22Rv1 (cell line): ENCODE measurements at regions not wholly inside any gene's neighbourhood (a gene's known extent, or its start where the extent isn't known, plus 50 kb on each side); places are given as distances from the start of the nearest gene placed in this dataset.

Source experiments
- H3K27ac ChIP-seq: fragments of 450-650 bp; 2 replicates; pipeline ENCODE4 v1.5.1; 2017
- ZFX ChIP-seq: fragments of 450-650 bp; IDR thresholded peaks from 2 replicates; pipeline ENCODE4 v1.6.1; 2017; ENCODE audit warnings: antibody characterized with exemption, borderline replicate concordance
- TF ChIP-seq, protein P1 (sequence below): fragments of 450-650 bp; IDR thresholded peaks from 2 replicates; pipeline ENCODE4 v1.5.1; 2017; ENCODE audit warnings: mild to moderate bottlenecking

- H3K27ac ChIP-seq, result peak overlapping the region; percentile 16; the same call in 1 of the 2 replicates
- TF ChIP-seq ZFX, result no peak
- TF ChIP-seq, protein P1, sequence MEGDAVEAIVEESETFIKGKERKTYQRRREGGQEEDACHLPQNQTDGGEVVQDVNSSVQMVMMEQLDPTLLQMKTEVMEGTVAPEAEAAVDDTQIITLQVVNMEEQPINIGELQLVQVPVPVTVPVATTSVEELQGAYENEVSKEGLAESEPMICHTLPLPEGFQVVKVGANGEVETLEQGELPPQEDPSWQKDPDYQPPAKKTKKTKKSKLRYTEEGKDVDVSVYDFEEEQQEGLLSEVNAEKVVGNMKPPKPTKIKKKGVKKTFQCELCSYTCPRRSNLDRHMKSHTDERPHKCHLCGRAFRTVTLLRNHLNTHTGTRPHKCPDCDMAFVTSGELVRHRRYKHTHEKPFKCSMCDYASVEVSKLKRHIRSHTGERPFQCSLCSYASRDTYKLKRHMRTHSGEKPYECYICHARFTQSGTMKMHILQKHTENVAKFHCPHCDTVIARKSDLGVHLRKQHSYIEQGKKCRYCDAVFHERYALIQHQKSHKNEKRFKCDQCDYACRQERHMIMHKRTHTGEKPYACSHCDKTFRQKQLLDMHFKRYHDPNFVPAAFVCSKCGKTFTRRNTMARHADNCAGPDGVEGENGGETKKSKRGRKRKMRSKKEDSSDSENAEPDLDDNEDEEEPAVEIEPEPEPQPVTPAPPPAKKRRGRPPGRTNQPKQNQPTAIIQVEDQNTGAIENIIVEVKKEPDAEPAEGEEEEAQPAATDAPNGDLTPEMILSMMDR, result peak; percentile 49
Observed at GRCh38 chr5:74127381-74128320, 501.7 kb downstream of the ARHGEF28 start.

DNA sequence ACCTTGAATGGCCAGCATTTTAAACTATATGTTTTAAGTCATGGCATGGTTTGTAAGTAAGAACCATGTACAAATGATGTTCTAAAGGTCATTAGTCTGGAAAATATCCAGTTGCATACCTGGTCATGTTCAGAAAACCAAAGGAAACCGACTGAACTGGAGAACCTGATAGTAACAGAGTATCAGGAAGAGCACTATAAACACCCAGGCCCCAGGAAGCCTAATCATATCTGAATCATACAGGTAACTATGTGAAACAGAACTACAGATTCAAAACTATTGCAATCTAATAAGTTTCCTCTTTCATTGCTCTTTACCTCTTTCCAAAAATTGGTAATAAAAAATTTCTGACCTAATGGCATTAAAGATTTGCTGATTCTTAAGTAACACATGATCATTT, 500.3 kb downstream of the ARHGEF28 start:
- TF ChIP-seq ZFX, result no peak
- TF ChIP-seq, protein P1, result no peak
- H3K27ac ChIP-seq, result no peak overlapping the region

DNA sequence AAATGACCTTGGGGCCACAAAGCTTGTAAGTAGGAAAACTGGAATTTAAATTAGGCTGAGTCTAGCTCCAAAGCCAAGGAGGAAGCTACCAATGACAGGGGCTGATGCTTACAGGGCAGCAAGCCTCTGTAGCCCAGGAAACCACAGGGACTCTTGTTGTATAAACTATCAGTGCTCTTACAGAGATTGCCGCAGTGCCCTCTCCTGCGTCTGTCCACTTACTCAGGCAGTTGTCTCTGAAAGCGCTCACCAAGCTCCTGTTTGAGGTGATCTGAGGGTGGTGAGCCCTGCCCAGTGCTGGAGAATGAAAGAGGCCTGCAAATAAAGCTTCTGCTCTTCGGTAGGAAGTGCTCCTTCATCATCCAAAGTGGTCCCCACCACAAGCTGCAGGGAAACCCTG, 498.8 kb downstream of the ARHGEF28 start:
- no peak overlapping the region for H3K27ac ChIP-seq
- no peak for TF ChIP-seq ZFX
- TF ChIP-seq, protein P1, result no peak

DNA sequence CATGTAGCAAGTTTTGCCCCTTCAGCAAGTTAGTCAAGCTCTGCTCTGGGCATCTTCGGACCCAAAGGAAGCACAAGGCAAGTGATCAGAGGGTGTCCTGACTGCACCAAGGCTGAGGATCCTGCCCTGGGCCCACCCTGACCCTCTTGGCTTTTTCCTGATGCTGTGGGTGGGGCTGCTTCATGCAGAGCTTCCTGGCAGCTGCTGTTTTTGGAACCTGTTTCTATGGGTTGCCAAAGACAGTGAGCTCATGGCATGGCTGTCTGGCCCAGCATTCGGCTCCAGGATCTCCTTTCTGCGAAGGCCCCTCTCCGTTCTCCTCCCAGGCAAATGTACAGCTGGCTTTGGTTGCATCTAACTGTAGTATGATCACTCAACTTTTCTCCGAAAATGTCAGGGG, 497.9 kb downstream of the ARHGEF28 start:
- TF ChIP-seq ZFX, result no peak
- TF ChIP-seq, protein P1, result no peak

DNA sequence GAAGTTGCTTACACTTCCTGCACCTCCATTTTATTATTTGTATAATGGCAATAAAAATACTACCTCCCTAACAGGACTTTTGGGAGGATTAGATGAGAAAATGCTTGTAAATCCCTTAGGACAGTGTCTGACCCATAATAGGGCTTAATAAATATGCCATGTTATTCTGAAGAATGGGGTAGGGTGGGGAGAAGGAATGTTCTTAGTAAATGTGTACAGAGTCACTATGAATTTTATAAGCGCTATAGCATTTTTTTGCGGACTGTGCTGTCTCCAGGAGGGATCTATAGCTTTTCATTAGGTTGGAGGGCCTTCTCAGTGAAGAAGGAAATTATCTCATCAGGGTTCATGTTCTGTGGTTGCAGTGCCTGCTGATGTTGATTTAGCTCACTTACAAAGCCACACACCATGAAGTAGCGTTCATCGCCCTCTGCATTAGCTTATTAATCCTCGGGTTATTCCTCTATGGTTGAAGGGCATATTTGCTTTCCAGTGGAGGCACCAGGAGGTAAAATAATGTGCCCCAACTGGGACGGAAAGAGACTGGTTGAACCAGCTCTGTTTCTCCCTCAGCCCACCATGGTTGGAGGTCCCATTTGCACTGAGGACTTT, 497.1 kb downstream of the ARHGEF28 start:
- TF ChIP-seq, protein P1, result no peak
- TF ChIP-seq ZFX, result no peak
- H3K27ac ChIP-seq, result no peak overlapping the region

More for the DNA sequence above, 497.9 kb downstream of the ARHGEF28 start:
- H3K27ac ChIP-seq, result no peak overlapping the region

DNA sequence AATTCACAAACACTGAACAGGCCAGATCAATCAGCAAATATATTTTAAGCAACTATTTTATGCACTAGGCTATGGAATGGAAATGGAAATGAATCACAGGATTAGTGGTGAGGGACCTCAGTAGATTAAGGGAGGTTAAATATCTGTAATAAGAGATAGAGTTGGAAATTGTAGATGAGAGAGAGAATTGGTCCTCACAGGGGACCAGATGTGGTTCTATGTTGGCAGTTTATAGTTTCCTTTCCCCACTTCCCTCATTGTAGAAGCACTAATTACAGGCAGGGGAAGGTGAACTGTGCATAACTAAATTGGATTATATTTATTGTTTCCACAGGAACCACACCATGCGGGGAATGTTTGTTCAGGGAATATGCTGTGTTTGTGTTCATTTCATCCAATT, 496.2 kb downstream of the ARHGEF28 start:
- TF ChIP-seq, protein P1, result no peak
- TF ChIP-seq ZFX, result no peak
- no peak overlapping the region for H3K27ac ChIP-seq

GRCh38 chr5:74120585-74120984, 494.6 kb downstream of the ARHGEF28 start:
- H3K27ac ChIP-seq, result no peak overlapping the region
- TF ChIP-seq, protein P1, result no peak
- no peak for TF ChIP-seq ZFX
